ENCODE measurements at regions not wholly inside any gene's neighbourhood (a gene's known extent, or its start where the extent isn't known, plus 50 kb on each side); places are given as distances from the start of the nearest gene placed in this dataset.
"Not testable (repeated sequence)": the region's sequence is repeated elsewhere in the genome, so short reads cannot be mapped to it uniquely, and the experiment has no call there.

DNA sequence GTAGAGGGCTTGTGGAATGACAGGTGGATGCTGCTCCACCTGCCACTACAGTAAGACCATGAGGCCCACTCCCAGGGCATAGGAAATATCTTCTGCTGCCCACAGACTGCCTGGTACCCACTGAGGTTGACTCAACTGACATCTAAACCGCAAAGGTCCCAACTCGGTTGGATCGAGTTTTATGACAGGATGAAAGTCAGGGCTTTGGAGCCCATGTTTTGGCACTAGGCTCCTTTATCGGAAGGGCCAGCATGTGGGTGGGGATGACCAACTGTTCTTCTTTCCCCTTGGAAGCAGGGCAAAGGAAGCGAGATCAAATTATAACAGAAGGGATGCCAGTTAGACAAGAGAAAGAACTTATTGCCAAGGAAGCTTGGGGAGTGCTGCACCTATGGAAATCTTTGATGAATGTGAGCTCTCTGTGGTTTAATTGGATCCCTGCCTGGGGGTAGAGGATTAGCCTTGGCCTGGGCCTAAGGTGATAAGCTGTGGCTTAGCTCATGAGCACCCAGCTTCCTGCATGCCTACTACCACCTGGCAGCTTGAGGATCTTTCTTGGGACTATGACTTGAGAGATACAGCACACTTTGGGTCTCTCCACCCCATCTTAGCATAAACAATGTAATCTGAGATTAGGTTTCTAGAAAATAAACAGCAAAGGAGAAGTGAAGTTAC lies 121.8 kb downstream of the KCNA5 start:
- no peak for DNase-seq (ENCODE audit: low spot score)

DNA sequence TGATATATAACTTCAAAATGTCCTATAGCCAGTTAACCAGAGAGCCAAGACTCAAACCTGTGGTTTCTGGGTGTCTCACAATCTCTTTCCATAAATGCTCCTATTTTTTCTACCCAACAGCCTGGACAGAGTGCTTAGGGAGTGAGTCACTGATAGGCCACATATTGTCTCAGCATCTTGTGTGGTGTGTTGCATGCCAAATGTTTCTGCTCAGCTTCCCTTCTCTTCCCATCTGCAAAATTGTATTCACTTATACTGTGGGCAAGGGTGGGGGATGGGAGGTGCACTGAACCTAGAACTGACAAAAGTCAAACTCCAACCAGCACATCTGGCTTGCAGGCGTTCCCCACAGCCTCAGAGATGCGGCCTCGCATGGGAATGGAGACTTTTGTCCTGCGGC lies 123.3 kb downstream of the KCNA5 start:
- no peak for DNase-seq (ENCODE audit: low spot score)

DNA sequence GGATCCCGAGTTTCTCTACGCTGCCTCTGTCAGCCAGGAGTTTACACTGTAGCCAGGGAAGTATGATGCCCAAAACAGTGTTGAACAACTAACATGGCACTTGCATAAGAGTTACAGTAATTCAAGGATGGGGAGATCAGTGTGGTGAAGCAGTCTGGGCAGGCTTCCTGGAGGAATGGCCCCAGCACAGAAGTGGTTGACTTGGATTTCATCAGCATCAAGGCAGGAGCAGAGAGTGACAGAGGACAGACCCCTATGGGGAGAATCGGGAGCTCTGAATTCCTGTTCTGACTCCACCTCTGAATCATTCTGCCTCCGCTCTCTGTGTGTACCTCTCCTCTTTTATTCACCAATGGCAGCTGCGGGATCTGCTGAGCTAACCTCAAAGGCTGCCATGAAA lies 124.5 kb downstream of the KCNA5 start:
- DNase-seq (ENCODE audit: low spot score): no peak

DNA sequence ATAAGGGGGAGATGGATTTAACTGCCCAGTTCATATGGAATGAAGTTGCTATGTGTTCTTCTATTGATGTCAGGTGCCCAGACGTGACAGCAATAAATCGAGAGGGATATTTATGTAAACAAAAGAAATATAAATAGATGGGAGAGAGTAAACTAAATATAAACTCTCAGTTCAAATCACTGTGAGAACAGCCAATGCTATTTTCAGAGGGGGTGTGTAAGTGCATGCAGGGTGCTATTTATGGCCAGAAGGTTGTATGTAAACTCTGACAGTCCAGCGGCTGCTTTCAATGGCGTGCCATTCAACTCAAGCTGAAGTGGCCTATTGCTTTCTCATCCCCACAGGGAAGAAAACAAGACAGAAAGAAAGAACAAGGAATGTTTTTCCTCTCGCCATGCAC lies 127.2 kb downstream of the KCNA5 start:
- no peak for DNase-seq (ENCODE audit: low spot score)

DNA sequence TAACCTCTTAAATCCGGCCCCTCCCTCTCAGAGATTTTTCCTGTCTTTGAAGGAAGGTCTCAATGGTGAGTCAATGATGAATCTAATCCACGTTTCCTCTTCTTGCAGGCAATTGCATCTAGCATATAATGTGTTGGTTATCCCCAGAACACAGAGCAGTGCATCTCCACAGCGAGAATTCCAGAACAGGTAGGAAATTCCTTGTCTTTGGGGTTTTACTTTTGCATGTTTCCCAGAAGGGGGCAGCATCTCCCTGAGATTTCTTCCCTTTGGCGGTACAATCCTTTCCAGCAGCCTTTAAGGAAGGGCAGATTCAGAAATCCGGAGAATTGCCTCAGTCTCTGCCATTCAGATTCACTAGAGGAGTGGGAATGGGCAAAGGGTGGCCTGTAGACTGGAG lies 128.0 kb downstream of the KCNA5 start:
- DNase-seq (ENCODE audit: low spot score): peak; percentile 32

DNA sequence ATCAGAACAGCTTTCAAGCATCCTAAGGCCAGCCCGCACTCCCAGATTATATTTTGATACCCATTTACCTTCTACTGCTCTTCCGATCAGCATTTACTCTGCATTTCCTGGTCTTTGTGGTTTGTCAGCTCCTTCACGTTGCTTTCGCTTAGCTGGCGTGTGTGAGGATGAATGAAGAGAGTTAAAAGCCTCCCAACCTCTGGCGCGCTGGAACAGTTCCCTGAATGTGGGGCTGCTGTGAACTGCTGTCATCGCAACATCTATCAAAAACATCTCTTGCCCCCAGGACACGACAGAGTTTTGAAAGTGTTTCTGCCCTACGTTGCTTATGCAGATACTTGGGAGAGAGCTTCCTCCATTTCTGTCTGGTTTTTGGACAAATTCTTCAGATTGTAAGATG lies 129.2 kb downstream of the KCNA5 start:
- DNase-seq (ENCODE audit: low spot score): no peak

DNA sequence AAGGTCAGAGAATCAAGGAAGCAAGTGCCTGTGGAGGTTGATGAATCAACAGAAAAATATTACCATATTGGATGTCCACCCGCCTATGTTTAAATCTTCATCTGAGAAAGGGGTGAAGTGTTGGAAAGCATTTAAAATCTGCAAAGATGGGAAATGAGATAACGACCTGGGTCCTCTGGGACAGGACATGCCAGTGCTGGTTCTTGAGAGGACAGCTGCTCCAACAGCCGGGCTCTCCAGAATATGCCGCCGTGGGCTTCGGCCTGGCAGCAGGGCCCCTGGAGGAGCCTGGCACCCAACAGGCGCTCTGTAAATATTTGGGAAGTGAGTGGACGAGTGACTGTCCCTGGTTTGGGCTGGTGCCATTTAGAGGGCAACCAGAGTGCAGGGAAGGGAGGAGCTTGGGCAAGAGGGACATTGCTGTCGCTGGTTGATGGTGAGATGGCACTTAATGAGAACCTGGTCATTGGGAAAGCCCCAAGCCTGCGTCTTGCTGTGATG lies 129.9 kb downstream of the KCNA5 start:
- no peak for DNase-seq (ENCODE audit: low spot score)

DNA sequence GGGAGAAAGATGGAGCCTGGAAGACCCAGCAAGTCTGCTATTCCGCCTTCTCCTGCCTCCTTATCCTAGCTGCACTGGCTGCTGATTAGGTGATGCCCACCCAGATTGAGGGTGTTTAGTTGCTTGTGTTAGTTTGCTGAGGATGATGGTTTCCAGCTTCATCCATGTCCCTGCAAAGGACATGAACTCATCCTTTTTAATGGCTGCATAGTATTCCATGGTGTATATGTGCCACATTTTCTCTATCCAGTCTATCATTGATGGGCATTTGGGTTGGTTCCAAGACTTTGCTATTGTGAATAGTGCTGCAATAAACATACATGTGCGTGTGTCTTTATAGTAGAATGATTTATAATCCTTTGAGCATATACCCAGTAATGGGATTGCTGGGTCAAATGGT lies 131.7 kb downstream of the KCNA5 start:
- not testable (repeated sequence) for DNase-seq (ENCODE audit: low spot score)

DNA sequence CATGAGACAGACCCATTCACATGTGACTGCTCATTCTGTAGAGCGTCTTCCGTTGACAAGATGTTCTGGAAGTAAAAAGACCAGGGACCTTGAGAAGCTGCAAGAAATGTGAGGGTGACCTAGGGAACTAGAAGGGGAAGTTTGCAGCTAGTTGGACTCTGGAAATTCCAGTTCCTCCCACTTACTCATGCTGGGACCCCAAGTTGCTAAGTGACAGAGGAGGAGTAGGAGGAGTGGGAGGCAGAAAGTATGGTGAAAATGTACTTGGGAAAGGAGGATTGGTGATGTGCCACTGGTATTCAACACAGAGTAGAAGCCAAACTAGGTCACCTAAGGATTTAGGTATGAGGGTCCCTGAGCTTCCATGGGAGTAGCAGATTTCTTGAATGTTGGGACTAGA lies 132.4 kb downstream of the KCNA5 start:
- no peak for DNase-seq (ENCODE audit: low spot score)

DNA sequence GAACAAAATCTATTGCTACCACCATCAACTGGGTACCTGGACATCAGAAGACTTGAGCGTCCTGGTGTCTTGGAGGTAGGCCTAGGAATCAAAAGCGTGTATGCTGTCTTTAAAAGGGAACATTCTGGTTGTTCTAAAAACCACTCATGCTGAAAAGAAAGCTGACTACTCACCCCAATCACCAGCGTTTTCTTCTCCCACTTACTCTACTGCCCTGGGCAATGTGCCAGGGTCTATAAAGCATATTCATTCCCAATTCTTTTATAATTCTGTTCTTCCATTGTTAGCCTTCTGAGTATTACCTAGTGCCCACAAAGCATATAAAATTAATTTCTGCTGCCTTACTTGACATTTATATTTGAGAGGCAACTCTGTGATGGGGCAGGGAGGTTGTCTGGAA lies 133.4 kb downstream of the KCNA5 start:
- DNase-seq (ENCODE audit: low spot score): no peak

DNA sequence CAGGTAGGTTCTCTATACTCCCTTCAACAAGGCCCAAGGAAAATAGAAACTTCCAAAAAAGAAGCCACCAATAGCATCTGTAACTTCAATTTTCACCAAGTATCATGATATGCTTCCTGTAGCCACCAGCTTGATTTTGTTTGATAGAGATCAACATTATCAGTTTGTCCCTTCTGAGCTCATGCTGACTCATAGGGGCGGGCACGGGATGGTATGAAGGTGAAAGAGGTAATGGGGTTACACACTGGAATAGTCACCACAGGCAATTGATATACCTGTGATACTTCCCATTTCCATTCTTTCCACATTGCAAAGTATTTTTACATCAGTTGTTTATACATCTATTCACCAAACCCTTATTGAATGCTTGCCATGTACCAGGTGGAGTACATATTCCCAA lies 134.1 kb downstream of the KCNA5 start:
- DNase-seq (ENCODE audit: low spot score): no peak

DNA sequence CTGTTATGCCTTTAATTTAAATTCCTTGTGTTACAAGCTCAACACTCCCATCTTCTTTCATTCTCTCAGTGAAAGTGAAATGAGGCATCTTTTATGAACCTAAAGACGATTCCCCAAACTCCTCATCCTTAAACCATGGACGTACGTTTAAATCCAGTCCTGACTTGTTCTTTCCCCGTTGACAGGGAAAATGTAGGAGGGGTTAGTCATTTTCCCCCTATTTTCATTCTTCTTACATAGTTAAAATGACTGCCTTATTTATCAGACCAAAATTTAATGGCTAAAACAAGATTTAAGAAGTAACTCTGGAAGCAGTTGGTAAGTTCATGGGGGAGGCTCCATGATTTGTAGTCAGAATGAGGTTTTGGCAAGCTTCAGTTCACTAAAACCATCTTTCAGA lies 134.9 kb downstream of the KCNA5 start:
- DNase-seq (ENCODE audit: low spot score): no peak

DNA sequence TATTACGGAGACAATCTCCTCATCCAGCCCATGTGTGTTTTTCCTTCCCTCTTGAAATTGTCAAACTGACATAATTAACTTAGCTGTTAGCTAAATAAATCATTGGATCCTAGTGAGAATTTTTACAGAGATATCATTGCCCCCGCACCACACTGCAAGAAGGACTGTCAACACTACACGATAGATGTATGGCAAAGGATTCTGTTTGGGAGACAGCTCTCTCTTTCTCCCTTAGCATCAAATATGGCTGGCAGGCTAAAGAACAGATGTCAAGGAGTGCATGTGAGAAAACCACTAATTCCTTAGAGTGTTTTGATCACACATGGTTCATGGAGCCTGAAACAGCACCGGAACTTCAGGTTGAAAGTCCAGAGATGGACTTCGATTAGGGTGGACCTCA lies 136.8 kb downstream of the KCNA5 start:
- no peak for DNase-seq (ENCODE audit: low spot score)

DNA sequence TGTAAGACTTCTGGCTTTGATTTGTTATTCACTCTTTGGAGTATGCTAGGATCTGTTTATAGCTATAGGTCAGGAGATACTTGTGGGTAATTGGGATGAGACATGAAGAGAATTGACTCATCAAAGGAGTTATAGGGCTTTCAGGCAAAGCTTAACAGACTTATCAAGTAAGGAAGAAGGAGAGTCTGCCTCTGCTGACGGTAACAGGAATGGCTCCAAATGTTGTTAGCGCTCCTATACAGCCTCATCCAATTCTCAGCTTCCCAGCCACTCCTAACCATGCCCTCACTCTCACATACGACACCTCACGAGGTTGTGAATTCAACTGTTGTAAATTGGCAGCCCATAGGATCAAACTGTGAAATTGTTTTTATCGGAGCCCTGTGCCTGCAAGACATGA lies 140.5 kb downstream of the KCNA5 start:
- DNase-seq (ENCODE audit: low spot score): no peak

DNA sequence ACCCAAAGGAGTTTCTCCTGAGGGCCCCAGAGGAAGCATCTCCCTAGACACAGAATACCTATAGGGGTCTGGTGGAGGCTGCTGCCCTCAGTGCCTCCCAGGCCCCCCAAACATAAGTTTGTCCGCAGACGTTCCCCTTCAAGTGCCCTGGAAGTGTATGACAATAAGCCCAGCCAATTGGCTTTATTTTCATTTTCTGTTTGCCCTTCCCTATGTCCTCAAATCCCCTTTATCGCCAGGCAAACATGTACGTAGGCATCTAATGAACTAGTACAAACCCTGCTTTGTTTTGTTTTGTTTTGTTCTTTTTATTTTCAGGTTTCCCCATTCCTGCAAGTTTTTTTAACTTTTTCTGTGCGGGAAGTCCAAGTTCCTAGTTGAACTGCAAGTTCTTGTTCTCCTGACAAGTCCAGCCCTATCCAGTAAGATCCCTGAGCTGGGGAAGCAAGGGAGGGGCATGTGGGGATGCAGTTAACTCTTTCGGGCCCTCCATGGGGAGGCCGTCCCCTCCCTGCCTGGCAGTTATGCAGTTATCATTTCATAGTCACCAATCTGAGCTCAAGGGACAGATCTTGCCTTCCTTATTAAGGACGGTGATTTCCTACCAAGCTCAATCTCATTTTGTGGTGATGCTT lies 141.9 kb downstream of the KCNA5 start:
- no peak for DNase-seq (ENCODE audit: low spot score)

DNA sequence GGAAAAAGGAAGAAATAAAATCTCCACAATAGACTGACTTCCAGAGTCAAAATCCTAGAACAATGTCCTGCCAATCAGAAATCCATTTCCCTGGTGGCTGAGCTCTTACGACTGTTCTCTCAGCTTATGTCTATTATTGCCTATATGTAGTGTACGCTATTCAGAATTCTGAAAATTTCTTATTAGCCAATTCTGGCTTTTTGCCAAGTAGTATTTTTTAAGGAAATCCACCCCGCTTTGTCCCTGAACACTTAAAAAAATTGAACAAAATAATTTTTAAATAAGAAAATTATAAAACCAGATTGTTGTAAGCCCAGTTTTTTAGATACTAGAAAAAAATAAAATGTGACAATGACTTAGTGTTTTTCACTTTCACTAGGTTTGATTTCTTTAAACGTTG lies 143.0 kb downstream of the KCNA5 start:
- no peak for DNase-seq (ENCODE audit: low spot score)

DNA sequence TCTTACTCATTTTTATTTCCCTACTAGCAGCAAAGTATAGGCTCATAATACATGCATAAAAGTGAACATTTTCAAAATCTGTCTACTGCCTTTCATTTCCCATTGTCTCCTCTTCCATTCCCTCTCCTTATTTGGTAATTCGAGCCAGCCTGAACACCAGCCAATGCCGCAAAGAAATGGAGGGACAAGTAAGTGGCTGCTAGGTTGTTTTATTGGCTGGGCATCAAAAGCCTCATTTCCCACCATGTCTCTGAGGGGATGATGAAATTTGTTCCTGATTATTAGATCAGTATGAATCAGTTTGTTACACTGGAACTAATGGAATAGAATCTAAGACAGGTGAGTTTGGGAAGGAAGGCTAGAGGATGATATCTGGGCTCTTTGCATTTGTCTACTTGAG lies 143.5 kb downstream of the KCNA5 start:
- DNase-seq (ENCODE audit: low spot score): no peak

DNA sequence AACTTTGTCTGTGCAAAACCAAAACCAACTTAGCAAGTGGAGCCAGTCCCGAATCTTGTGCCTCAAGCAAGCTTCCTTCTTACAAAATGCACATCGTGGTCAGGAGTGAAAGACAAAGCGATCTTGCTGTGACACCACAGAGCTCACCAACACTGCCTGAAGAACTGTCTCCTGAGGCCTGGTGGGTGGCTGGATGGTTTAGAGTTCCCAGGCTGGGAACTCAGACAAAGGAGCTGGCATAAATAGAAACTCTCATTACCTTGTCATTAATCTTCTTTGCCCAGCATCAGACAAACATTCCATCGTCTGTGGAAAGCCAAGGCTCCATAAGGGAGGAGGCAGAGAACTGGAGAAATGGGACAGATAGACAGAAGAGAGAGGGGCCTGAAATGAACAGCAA lies 144.8 kb downstream of the KCNA5 start:
- no peak for DNase-seq (ENCODE audit: low spot score)

DNA sequence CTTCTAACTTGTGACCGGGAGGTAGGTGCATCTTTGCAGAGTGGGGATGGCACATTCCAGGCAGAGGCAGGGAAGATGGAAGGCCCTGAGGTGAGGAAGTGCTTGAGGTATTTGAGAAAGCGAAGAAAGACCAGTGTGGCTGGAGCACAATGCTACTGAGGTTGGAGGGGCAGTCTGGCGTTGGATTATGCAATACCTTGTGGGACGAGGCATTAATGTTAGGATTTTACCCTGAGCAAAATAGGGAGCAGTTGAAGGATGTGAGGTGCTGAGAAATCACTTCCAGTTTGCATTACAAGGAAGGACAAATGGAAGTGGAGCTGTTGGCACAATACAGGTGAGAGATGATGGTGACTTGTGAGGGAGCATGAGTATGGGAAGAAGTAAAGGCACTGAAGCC lies 145.5 kb downstream of the KCNA5 start:
- no peak for DNase-seq (ENCODE audit: low spot score)

DNA sequence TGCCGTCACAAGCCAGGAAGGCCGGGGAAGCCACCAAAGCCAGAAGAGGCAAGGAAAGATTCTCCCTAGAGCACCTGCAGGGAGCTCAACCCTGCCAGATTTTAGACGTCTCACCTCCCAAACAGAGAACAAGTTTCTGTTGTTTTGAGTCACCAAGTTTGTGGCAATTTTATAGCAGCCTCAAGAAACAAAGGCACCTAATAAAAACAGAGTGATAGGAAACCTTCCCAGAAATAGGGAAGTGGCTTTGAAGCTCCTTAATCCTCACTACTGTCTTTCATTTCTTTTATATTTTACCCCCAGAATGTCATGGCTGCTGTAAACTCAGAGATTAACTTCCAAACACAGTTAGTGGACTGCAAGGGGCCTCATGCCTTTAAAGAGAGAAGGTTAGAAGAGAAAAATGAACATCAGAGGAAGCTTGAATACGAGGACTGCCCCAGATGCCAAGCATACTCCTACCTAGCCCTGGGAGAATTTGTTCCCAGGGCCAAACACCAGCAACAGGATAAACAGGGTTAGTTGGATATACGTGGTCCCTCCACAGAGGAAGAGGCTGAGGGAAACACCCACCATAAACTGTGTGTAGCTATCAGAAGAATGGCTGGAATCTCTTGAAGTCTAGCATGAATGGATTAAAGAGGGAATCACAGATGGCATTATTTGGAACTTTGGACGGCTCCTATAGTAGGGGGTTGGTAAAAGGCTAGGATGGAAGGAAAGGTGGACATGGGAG lies 148.3 kb downstream of the KCNA5 start:
- no peak for DNase-seq (ENCODE audit: low spot score)

DNA sequence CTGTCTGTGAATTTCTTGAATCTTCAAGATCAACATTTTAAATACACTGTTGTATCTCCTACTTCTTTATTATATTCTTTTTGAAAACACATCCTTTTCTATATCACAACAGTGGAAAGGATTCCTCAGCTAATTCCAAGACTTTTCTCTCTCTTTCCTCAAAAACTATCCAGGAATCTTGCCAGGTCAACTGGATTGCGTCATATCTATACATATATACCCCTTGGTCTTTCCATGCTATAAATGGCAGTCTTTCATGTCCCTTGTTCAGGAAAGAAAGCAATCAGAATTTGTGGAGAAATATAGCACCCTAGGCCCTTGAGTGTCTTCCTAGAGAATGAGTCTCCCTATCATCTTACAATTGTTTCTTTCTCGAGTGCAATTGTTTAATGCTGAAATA lies 149.0 kb downstream of the KCNA5 start:
- DNase-seq (ENCODE audit: low spot score): no peak

DNA sequence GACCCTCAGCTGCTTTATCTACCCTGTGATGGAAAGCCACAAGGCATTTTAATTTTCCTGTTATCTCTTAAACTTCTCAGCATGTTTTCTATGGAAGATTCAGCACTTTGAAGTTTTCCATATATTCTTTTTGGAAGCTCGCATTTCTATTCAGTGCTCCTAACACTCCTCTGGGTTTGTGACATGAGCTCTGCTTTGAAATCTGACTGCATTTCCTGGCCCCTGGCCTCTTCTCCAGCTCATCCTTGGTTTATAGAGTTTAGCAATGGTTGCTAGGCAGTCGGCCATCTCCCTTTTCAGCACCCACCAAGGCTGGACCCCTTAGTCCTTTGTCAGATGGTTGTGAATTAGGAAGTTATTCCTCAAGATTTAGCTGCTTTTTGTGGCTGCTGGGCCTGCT lies 150.6 kb downstream of the KCNA5 start:
- DNase-seq (ENCODE audit: low spot score): no peak

DNA sequence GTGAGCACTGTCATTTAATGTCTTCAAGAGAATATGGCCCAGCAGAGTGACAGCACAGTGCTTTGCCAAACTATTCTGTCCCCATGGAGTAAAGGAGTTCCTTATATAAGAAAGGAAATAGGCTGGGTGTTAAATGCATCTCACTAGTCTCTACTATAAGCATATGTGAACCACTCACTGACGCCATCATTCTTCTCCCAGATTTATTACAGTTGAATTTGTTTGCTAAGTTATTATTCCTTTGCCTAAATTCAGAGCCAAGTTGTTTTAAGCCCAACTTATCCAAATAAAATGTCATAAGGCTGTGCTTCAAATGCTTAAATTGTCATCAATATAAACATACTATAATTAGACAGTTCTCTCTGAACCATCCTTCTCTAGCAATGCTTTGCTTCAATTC lies 151.6 kb downstream of the KCNA5 start:
- DNase-seq (ENCODE audit: low spot score): no peak
